K562 (cell line): ENCODE measurements at regions not wholly inside any gene's neighbourhood (a gene's known extent, or its start where the extent isn't known, plus 50 kb on each side); places are given as distances from the start of the nearest gene placed in this dataset.

Source experiments
- BRD4 ChIP-seq: fragments of 200-600 bp; sonication (generic); IDR thresholded peaks from 2 replicates; pipeline ENCODE4 v1.6.1; 2017; ENCODE audit warnings: inconsistent platforms
- CEBPG ChIP-seq, 3 experiments: fragments of 200-800 bp in 1 of 3; sonication (Bioruptor generic) in 1 of 3; sonication (generic) in 1 of 3; formaldehyde crosslinking in 1 of 3; IDR thresholded peaks in 2 of 3; conservative IDR thresholded peaks in 1 of 3; 2 replicates each; pipeline versions ENCODE4 v1.6.1 to v1.8.0; 2016 to 2022; ENCODE audit warnings: missing compliant biosample characterization in 2 of 3, missing genetic modification characterization in 2 of 3, mild to moderate bottlenecking in 1 of 3, missing genetic modification reagents in 1 of 3
- DPF2 ChIP-seq: fragments of 450-650 bp; IDR thresholded peaks from 2 replicates; pipeline ENCODE4 v1.6.1; 2016
- EP400 ChIP-seq: fragments of 450-650 bp; IDR thresholded peaks from 2 replicates; pipeline ENCODE4 v1.6.1; 2017; ENCODE audit warnings: antibody characterized with exemption, mild to moderate bottlenecking, moderate library complexity
- GATAD2B ChIP-seq: fragments of 450-650 bp; IDR thresholded peaks from 2 replicates; pipeline ENCODE4 v1.6.1; 2017; ENCODE audit warnings: mild to moderate bottlenecking, borderline replicate concordance
- HDAC8 ChIP-seq: fragments of 450-650 bp; IDR thresholded peaks from 2 replicates; pipeline ENCODE4 v1.6.1; 2016; ENCODE audit warnings: mild to moderate bottlenecking, missing genetic modification characterization, moderate library complexity, missing compliant biosample characterization
- MAFG ChIP-seq: fragments of 450-650 bp; conservative IDR thresholded peaks from 2 replicates; pipeline ENCODE4 v1.6.1; 2016; ENCODE audit warnings: missing genetic modification characterization, missing compliant biosample characterization
- MTF1 ChIP-seq: fragments of 250-450 bp; sonication (Bioruptor Pico); IDR thresholded peaks from 2 replicates; pipeline ENCODE4 v1.9.0; 2021; ENCODE audit warnings: moderate library complexity, mild to moderate bottlenecking, inconsistent platforms, borderline replicate concordance
- MXI1 ChIP-seq: IDR thresholded peaks from 2 replicates; pipeline ENCODE4 v1.6.1; 2011; ENCODE audit warnings: low read depth, mild to moderate bottlenecking, improper control_type of control experiment, low read length
- NCOR1 ChIP-seq: fragments of 450-650 bp; IDR thresholded peaks from 2 replicates; pipeline ENCODE4 v1.6.1; 2016; ENCODE audit warnings: mild to moderate bottlenecking, moderate library complexity
- NFIC ChIP-seq: fragments of 450-650 bp; IDR thresholded peaks from 2 replicates; pipeline ENCODE4 v1.6.1; 2017; ENCODE audit warnings: mild to moderate bottlenecking, inconsistent platforms
- PHTF2 ChIP-seq: fragments of 250-450 bp; sonication (Bioruptor Pico); IDR thresholded peaks from 2 replicates; pipeline ENCODE4 v1.5.0; 2021; ENCODE audit warnings: mild to moderate bottlenecking
- POLR2AphosphoS2 ChIP-seq: IDR thresholded peaks from 2 replicates; pipeline ENCODE4 v1.6.1; 2012; ENCODE audit warnings: low read length, improper control_type of control experiment
- SLC30A9 ChIP-seq: fragments of 250-450 bp; sonication (Bioruptor Pico); IDR thresholded peaks from 2 replicates; pipeline ENCODE4 v1.8.0; 2022; ENCODE audit warnings: mild to moderate bottlenecking, moderate library complexity
- SP1 ChIP-seq: sonication (generic); formaldehyde crosslinking; IDR thresholded peaks from 2 replicates; pipeline ENCODE4 v1.8.1; 2022; ENCODE audit warnings: mild to moderate bottlenecking, missing genetic modification reagents
- ZKSCAN1 ChIP-seq: fragments of 150-350 bp; IDR thresholded peaks from 2 replicates; pipeline ENCODE4 v1.6.1; 2016; ENCODE audit warnings: low read depth, low read length
- ZNF184 ChIP-seq: sonication (generic); formaldehyde crosslinking; IDR thresholded peaks from 2 replicates; pipeline ENCODE4 v1.5.0; 2020; ENCODE audit warnings: missing genetic modification reagents
- ZNF24 ChIP-seq: fragments of 450-650 bp; IDR thresholded peaks from 2 replicates; pipeline ENCODE4 v1.6.1; 2016
- ZNF780A ChIP-seq: fragments of 250-450 bp; sonication (Bioruptor Pico); IDR thresholded peaks from 2 replicates; pipeline ENCODE4 v1.5.0; 2021; ENCODE audit warnings: mild to moderate bottlenecking
- TF ChIP-seq, protein P1 (sequence below): sonication (generic); formaldehyde crosslinking; IDR thresholded peaks from 2 replicates; pipeline ENCODE4 v1.9.0; 2022; ENCODE audit warnings: mild to moderate bottlenecking, missing genetic modification reagents
- TF ChIP-seq, protein P2 (sequence below): IDR thresholded peaks from 2 replicates; pipeline ENCODE4 v1.6.1; 2012; ENCODE audit warnings: low read depth, low read length, improper control_type of control experiment, borderline replicate concordance
- TF ChIP-seq, protein P3 (sequence below): sonication (generic); formaldehyde crosslinking; IDR thresholded peaks from 2 replicates; pipeline ENCODE4 v1.8.0; 2022; ENCODE audit warnings: missing genetic modification reagents, mild to moderate bottlenecking, borderline replicate concordance
- TF ChIP-seq, protein P4 (sequence below): sonication (generic); formaldehyde crosslinking; IDR thresholded peaks from 2 replicates; pipeline ENCODE4 v1.8.0; 2022; ENCODE audit warnings: missing genetic modification reagents, mild to moderate bottlenecking, borderline replicate concordance

DNA sequence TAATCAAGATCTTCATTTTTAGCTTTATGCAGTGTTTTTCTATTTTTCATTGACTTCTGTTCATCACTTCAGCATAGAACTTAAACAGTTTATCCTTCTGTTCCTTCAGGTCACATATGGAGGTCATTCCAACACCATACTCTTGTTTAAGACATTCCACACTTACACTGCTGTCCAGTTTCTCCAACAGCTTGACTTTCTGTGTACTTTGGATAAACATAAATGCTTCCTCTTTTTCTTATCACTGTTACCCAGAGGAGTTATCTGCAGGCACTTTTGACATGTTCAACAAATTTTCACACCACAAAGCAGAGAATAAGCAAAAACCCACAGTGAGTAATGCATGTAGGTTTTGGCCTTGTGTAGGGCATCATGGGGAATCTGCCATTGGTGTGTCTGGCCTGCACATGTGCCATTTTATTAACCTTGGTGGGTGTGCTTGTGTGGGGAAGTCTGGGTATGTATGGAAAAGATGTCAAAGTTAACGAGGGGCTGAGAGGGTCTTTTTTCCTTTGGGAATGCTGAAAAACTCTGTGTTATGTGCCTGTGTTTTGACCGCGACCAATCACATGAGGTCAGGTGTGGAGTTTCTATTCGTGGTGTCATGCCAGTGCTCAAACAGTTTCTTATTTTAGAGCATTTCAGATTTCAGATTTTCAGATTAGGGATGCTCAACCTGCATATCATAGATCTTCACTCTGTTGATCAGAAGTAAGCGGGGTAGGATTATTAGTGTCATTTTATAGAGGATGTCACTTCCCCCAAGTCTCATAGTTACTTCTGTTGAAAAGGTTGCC is 53.9 kb upstream of the ACVR1 start (continued):
- TF ChIP-seq, protein P1, sequence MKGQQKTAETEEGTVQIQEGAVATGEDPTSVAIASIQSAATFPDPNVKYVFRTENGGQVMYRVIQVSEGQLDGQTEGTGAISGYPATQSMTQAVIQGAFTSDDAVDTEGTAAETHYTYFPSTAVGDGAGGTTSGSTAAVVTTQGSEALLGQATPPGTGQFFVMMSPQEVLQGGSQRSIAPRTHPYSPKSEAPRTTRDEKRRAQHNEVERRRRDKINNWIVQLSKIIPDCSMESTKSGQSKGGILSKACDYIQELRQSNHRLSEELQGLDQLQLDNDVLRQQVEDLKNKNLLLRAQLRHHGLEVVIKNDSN (CRISPR knock-in tag), result 0 out of 2 replicates have a peak, but pooled peaks have one; percentile 13
- no peak for TF ChIP-seq POLR2AphosphoS2
- TF ChIP-seq ZNF780A (CRISPR knock-in tag), result no peak
- peak; percentile 91 for TF ChIP-seq HDAC8 (tag)
- TF ChIP-seq MTF1 (CRISPR knock-in tag), result peak; percentile 25; the same call in 1 of the 2 replicates
- TF ChIP-seq, protein P2, sequence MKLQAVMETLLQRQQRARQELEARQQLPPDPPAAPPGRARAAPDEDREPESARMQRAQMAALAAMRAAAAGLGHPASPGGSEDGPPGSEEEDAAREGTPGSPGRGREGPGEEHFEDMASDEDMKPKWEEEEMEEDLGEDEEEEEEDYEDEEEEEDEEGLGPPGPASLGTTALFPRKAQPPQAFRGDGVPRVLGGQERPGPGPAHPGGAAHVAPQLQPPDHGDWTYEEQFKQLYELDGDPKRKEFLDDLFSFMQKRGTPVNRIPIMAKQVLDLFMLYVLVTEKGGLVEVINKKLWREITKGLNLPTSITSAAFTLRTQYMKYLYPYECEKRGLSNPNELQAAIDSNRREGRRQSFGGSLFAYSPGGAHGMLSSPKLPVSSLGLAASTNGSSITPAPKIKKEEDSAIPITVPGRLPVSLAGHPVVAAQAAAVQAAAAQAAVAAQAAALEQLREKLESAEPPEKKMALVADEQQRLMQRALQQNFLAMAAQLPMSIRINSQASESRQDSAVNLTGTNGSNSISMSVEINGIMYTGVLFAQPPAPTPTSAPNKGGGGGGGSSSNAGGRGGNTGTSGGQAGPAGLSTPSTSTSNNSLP, result peak; percentile 88
- no peak for TF ChIP-seq CEBPG (CRISPR knock-in tag; IDR thresholded peaks at IDR 0.05)
- TF ChIP-seq CEBPG (tag; conservative IDR thresholded peaks at IDR 0.05 in 1 of 2, IDR thresholded peaks at IDR 0.05 in 1 of 2), result no peak; a peak in 1 of 4 replicates
- TF ChIP-seq ZKSCAN1, result peak; percentile 41; the same call in 1 of the 2 replicates
- peak; percentile 83 for TF ChIP-seq SP1
- TF ChIP-seq PHTF2 (CRISPR knock-in tag), result no peak
- peak; percentile 86 for TF ChIP-seq EP400
- peak; percentile 98 for TF ChIP-seq GATAD2B
- TF ChIP-seq, protein P3, sequence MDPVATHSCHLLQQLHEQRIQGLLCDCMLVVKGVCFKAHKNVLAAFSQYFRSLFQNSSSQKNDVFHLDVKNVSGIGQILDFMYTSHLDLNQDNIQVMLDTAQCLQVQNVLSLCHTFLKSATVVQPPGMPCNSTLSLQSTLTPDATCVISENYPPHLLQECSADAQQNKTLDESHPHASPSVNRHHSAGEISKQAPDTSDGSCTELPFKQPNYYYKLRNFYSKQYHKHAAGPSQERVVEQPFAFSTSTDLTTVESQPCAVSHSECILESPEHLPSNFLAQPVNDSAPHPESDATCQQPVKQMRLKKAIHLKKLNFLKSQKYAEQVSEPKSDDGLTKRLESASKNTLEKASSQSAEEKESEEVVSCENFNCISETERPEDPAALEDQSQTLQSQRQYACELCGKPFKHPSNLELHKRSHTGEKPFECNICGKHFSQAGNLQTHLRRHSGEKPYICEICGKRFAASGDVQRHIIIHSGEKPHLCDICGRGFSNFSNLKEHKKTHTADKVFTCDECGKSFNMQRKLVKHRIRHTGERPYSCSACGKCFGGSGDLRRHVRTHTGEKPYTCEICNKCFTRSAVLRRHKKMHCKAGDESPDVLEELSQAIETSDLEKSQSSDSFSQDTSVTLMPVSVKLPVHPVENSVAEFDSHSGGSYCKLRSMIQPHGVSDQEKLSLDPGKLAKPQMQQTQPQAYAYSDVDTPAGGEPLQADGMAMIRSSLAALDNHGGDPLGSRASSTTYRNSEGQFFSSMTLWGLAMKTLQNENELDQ, result no peak
- TF ChIP-seq NFIC, result peak; percentile 98
- peak; percentile 76; the same call in 1 of the 2 replicates for TF ChIP-seq ZNF24
- peak; percentile 100 for TF ChIP-seq DPF2
- TF ChIP-seq BRD4, result no peak
- TF ChIP-seq MXI1, result peak; percentile 76; the same call in 1 of the 2 replicates
- no peak for TF ChIP-seq SLC30A9 (CRISPR knock-in tag)
- TF ChIP-seq MAFG (tag), result peak; percentile 89
- TF ChIP-seq, protein P4, sequence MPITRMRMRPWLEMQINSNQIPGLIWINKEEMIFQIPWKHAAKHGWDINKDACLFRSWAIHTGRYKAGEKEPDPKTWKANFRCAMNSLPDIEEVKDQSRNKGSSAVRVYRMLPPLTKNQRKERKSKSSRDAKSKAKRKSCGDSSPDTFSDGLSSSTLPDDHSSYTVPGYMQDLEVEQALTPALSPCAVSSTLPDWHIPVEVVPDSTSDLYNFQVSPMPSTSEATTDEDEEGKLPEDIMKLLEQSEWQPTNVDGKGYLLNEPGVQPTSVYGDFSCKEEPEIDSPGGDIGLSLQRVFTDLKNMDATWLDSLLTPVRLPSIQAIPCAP, result no peak
- peak; percentile 100 for TF ChIP-seq NCOR1
- no peak for TF ChIP-seq ZNF184 (CRISPR knock-in tag)
